ENCODE measurements at regions not wholly inside any gene's neighbourhood (a gene's known extent, or its start where the extent isn't known, plus 50 kb on each side); places are given as distances from the start of the nearest gene placed in this dataset.
A peak's percentile ranks its signal among the peaks of the same experiment; 100 is the strongest.

GRCh38 chr13:104686484-104686883 lies 1620.3 kb upstream of the SLC10A2 start (continued):
- TF ChIP-seq, protein P1, sequence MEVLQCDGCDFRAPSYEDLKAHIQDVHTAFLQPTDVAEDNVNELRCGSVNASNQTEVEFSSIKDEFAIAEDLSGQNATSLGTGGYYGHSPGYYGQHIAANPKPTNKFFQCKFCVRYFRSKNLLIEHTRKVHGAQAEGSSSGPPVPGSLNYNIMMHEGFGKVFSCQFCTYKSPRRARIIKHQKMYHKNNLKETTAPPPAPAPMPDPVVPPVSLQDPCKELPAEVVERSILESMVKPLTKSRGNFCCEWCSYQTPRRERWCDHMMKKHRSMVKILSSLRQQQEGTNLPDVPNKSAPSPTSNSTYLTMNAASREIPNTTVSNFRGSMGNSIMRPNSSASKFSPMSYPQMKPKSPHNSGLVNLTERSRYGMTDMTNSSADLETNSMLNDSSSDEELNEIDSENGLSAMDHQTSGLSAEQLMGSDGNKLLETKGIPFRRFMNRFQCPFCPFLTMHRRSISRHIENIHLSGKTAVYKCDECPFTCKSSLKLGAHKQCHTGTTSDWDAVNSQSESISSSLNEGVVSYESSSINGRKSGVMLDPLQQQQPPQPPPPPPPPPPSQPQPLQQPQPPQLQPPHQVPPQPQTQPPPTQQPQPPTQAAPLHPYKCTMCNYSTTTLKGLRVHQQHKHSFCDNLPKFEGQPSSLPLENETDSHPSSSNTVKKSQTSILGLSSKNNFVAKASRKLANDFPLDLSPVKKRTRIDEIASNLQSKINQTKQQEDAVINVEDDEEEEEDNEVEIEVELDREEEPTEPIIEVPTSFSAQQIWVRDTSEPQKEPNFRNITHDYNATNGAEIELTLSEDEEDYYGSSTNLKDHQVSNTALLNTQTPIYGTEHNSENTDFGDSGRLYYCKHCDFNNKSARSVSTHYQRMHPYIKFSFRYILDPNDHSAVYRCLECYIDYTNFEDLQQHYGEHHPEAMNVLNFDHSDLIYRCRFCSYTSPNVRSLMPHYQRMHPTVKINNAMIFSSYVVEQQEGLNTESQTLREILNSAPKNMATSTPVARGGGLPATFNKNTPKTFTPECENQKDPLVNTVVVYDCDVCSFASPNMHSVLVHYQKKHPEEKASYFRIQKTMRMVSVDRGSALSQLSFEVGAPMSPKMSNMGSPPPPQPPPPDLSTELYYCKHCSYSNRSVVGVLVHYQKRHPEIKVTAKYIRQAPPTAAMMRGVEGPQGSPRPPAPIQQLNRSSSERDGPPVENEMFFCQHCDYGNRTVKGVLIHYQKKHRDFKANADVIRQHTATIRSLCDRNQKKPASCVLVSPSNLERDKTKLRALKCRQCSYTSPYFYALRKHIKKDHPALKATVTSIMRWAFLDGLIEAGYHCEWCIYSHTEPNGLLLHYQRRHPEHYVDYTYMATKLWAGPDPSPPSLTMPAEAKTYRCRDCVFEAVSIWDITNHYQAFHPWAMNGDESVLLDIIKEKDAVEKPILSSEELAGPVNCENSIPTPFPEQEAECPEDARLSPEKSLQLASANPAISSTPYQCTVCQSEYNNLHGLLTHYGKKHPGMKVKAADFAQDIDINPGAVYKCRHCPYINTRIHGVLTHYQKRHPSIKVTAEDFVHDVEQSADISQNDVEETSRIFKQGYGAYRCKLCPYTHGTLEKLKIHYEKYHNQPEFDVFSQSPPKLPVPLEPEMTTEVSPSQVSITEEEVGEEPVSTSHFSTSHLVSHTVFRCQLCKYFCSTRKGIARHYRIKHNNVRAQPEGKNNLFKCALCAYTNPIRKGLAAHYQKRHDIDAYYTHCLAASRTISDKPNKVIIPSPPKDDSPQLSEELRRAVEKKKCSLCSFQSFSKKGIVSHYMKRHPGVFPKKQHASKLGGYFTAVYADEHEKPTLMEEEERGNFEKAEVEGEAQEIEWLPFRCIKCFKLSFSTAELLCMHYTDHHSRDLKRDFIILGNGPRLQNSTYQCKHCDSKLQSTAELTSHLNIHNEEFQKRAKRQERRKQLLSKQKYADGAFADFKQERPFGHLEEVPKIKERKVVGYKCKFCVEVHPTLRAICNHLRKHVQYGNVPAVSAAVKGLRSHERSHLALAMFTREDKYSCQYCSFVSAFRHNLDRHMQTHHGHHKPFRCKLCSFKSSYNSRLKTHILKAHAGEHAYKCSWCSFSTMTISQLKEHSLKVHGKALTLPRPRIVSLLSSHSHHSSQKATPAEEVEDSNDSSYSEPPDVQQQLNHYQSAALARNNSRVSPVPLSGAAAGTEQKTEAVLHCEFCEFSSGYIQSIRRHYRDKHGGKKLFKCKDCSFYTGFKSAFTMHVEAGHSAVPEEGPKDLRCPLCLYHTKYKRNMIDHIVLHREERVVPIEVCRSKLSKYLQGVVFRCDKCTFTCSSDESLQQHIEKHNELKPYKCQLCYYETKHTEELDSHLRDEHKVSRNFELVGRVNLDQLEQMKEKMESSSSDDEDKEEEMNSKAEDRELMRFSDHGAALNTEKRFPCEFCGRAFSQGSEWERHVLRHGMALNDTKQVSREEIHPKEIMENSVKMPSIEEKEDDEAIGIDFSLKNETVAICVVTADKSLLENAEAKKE (CRISPR knock-in tag; IDR thresholded peaks at IDR 0.05), result no peak
- no peak for TF ChIP-seq JUNB (IDR thresholded peaks at IDR 0.05; ENCODE audit: unreplicated experiment)

GRCh38 chr13:104683789-104684188 lies 1617.6 kb upstream of the SLC10A2 start:
- Histone ChIP-seq H3K4me3 (no peak overlapping the region), H2AFZ (no peak overlapping the region), H3K9me2 (ENCODE audit: insufficient read depth) (peaks cover 9% of the 10 kb centered on the region; the same call in 1 of the 2 replicates), H3F3A (replicated peaks; ENCODE audit: low read depth) (no peaks in the 10 kb centered on the region), H4K20me1 (replicated peaks; ENCODE audit: insufficient read depth) (no peaks in the 10 kb centered on the region), H3K36me3 (ENCODE audit: insufficient read depth) (no peaks in the 10 kb centered on the region), H3K4me2 (no peak overlapping the region), H3K27ac (ENCODE audit: low read depth) (no peak overlapping the region), H3K79me2 (replicated peaks; ENCODE audit: insufficient read depth) (no peaks in the 10 kb centered on the region), H3K27me3 (ENCODE audit: insufficient read depth) (no peaks in the 10 kb centered on the region), H3K4me1 (ENCODE audit: insufficient read depth) (no peaks in the 10 kb centered on the region)
- no peak overlapping the region for H3K27ac Mint-ChIP-seq
- no peak overlapping the region for H3K4me3 Mint-ChIP-seq
- H3K9me3 Mint-ChIP-seq, result no peaks in the 10 kb centered on the region
- DNase-seq (ENCODE audit: low spot score) (peak; percentile 37), ATAC-seq (no peak)
- TF ChIP-seq STAT1 (IDR thresholded peaks at IDR 0.05; ENCODE audit: unreplicated experiment), result no peak
- TF ChIP-seq, protein P2, sequence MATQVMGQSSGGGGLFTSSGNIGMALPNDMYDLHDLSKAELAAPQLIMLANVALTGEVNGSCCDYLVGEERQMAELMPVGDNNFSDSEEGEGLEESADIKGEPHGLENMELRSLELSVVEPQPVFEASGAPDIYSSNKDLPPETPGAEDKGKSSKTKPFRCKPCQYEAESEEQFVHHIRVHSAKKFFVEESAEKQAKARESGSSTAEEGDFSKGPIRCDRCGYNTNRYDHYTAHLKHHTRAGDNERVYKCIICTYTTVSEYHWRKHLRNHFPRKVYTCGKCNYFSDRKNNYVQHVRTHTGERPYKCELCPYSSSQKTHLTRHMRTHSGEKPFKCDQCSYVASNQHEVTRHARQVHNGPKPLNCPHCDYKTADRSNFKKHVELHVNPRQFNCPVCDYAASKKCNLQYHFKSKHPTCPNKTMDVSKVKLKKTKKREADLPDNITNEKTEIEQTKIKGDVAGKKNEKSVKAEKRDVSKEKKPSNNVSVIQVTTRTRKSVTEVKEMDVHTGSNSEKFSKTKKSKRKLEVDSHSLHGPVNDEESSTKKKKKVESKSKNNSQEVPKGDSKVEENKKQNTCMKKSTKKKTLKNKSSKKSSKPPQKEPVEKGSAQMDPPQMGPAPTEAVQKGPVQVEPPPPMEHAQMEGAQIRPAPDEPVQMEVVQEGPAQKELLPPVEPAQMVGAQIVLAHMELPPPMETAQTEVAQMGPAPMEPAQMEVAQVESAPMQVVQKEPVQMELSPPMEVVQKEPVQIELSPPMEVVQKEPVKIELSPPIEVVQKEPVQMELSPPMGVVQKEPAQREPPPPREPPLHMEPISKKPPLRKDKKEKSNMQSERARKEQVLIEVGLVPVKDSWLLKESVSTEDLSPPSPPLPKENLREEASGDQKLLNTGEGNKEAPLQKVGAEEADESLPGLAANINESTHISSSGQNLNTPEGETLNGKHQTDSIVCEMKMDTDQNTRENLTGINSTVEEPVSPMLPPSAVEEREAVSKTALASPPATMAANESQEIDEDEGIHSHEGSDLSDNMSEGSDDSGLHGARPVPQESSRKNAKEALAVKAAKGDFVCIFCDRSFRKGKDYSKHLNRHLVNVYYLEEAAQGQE (IDR thresholded peaks at IDR 0.05; ENCODE audit: unreplicated experiment), result peak; percentile 67
- TF ChIP-seq, protein P1 (CRISPR knock-in tag; IDR thresholded peaks at IDR 0.05), result no peak
- TF ChIP-seq CREB1 (CRISPR knock-in tag; IDR thresholded peaks at IDR 0.05; ENCODE audit: low read depth), result no peak
- H3K27me3 Mint-ChIP-seq (ENCODE audit: insufficient read depth, low read depth, poor library complexity), result peaks cover 2% of the 10 kb centered on the region
- H3K4me1 Mint-ChIP-seq, result no peaks in the 10 kb centered on the region
- H3K36me3 Mint-ChIP-seq (ENCODE audit: low read depth), result no peaks in the 10 kb centered on the region

Measured in GM23338 (cell line).